Dermis blood vessel endothelial cell (primary cell): ENCODE measurements at regions not wholly inside any gene's neighbourhood (a gene's known extent, or its start where the extent isn't known, plus 50 kb on each side); places are given as distances from the start of the nearest gene placed in this dataset.

Experiments
- DNase-seq: peaks from one replicate; pipeline ENCODE4 v3.0.0; 2010

GRCh38 chr1:25034736-25035522 is 104.9 kb upstream of the RUNX3 start:
- no peak for DNase-seq

GRCh38 chr1:25033828-25034705 is 104.0 kb upstream of the RUNX3 start:
- DNase-seq = no peak

GRCh38 chr1:25033030-25033827 is 103.2 kb upstream of the RUNX3 start:
- no peak for DNase-seq

- DNase-seq = peak; percentile 43
Measured at GRCh38 chr1:25031966-25032667, 102.0 kb upstream of the RUNX3 start.

- DNase-seq = no peak
Measured at GRCh38 chr1:25031601-25031965, 101.5 kb upstream of the RUNX3 start.

GRCh38 chr1:25030674-25031589 is 100.9 kb upstream of the RUNX3 start:
- no peak for DNase-seq

- no peak for DNase-seq
Measured at GRCh38 chr1:25030012-25030411, 99.9 kb upstream of the RUNX3 start.

GRCh38 chr1:25028907-25029599 is 99.0 kb upstream of the RUNX3 start:
- DNase-seq = no peak

GRCh38 chr1:25028587-25028906 is 98.5 kb upstream of the RUNX3 start:
- DNase-seq = no peak

- DNase-seq = no peak
Measured at GRCh38 chr1:25027822-25028586, 97.9 kb upstream of the RUNX3 start.

- DNase-seq = peak; percentile 13
Measured at GRCh38 chr1:25026730-25027450, 96.8 kb upstream of the RUNX3 start.

- no peak for DNase-seq
Measured at GRCh38 chr1:25026304-25026703, 96.2 kb upstream of the RUNX3 start.

GRCh38 chr1:25024615-25025350 is 94.7 kb upstream of the RUNX3 start:
- DNase-seq = no peak

GRCh38 chr1:25023826-25024225 is 93.8 kb upstream of the RUNX3 start:
- no peak for DNase-seq

GRCh38 chr1:25023190-25023578 is 93.1 kb upstream of the RUNX3 start:
- DNase-seq = no peak

GRCh38 chr1:25022361-25023189 is 92.5 kb upstream of the RUNX3 start:
- peak; percentile 74 for DNase-seq

GRCh38 chr1:25021591-25022215 is 91.6 kb upstream of the RUNX3 start:
- no peak for DNase-seq
